H1 (cell line): ENCODE measurements at regions not wholly inside any gene's neighbourhood (a gene's known extent, or its start where the extent isn't known, plus 50 kb on each side); places are given as distances from the start of the nearest gene placed in this dataset.
A peak's percentile ranks its signal among the peaks of the same experiment; 100 is the strongest.

ENCODE experiments used
- CTCF ChIA-PET: fragments of 300-600 bp; sonication (Branson Sonifier 250); formaldehyde crosslinking; loops from one replicate; lab custom pipeline; 2021; ENCODE audit not compliant: partially characterized antibody; lab: Charles Lee
- POLR2A ChIA-PET: fragments of 300-600 bp; sonication (Branson Sonifier 250); formaldehyde crosslinking; loops from one replicate; lab custom pipeline; 2021; ENCODE audit warnings: inconsistent platforms; ENCODE audit not compliant: partially characterized antibody; lab: Charles Lee
- DNase-seq, 2 experiments: peaks; one replicate each; pipeline versions ENCODE4 v3.0.0 to v3.0.0-alpha.2; 2010 to 2022; ENCODE audit warnings: low spot score in 2 of 2, low read depth in 1 of 2, mixed read lengths in 1 of 2
- FAIRE-seq: peaks from 2 replicates; lab custom pipeline; 2011; peaks lifted over from hg19 to GRCh38; lab: Jason Lieb, UNC
- H2AFZ ChIP-seq: 2 replicates; pipeline ENCODE4 v1.8.1; 2012; ENCODE audit warnings: low read length, inconsistent platforms
- H2AK5ac ChIP-seq: 2 replicates; pipeline ENCODE4 v1.6.1; 2013; ENCODE audit warnings: low read depth, low read length
- H2BK120ac ChIP-seq: replicated peaks from 2 replicates; pipeline ENCODE3; 2013; ENCODE audit warnings: low read depth, low read length, inconsistent platforms
- H2BK12ac ChIP-seq: 2 replicates; pipeline ENCODE4 v1.6.1; 2013; ENCODE audit warnings: low read depth, low read length
- H2BK15ac ChIP-seq: 2 replicates; pipeline ENCODE4 v1.6.1; 2013; ENCODE audit warnings: low read length
- H2BK20ac ChIP-seq: 2 replicates; pipeline ENCODE4 v1.6.1; 2013; ENCODE audit warnings: low read length
- H2BK5ac ChIP-seq: 2 replicates; pipeline ENCODE4 v1.6.1; 2013; ENCODE audit warnings: low read depth, low read length
- H3K14ac ChIP-seq: 2 replicates; pipeline ENCODE4 v1.6.1; 2013; ENCODE audit warnings: inconsistent platforms; ENCODE audit not compliant: insufficient read length
- H3K18ac ChIP-seq: 2 replicates; pipeline ENCODE4 v1.6.1; 2013; ENCODE audit warnings: low read length; ENCODE audit errors: extremely low read depth
- H3K23ac ChIP-seq: 2 replicates; pipeline ENCODE4 v1.6.1; 2013; ENCODE audit warnings: inconsistent platforms; ENCODE audit not compliant: insufficient read length
- H3K23me2 ChIP-seq: 2 replicates; pipeline ENCODE4 v1.6.1; 2013; ENCODE audit warnings: low read depth, low read length
- H3K27ac ChIP-seq: 2 replicates; pipeline ENCODE4 v1.6.1; 2011; ENCODE audit warnings: low read depth, low read length, inconsistent platforms
- H3K27me3 ChIP-seq, 4 experiments: replicated peaks in 1 of 4; 1 replicate in 1 of 4; 2 replicates in 3 of 4; pipeline versions ENCODE4 v1.6.1 to v1.8.1; 2011 to 2013; ENCODE audit warnings: low read length in 3 of 4, mild to moderate bottlenecking in 3 of 4, inconsistent platforms in 2 of 4, mixed read lengths in 2 of 4, moderate library complexity in 1 of 4; ENCODE audit not compliant: control insufficient read depth in 3 of 4, insufficient read depth in 3 of 4; ENCODE audit errors: extremely low read depth in 1 of 4
- H3K36me3 ChIP-seq, 4 experiments: 2 replicates each; pipeline versions ENCODE4 v1.6.1 to v1.8.1; 2011 to 2013; ENCODE audit warnings: mild to moderate bottlenecking in 4 of 4, low read length in 3 of 4, moderate library complexity in 2 of 4, control low read depth in 1 of 4, inconsistent platforms in 1 of 4; ENCODE audit not compliant: insufficient read depth in 4 of 4, control insufficient read depth in 2 of 4
- H3K4ac ChIP-seq: replicated peaks from 2 replicates; pipeline ENCODE3; 2013; ENCODE audit warnings: low read length, low read depth, mixed read lengths, inconsistent platforms; ENCODE audit not compliant: insufficient read length
- H3K4me1 ChIP-seq, 4 experiments: replicated peaks in 1 of 4; 1 replicate in 1 of 4; 2 replicates in 3 of 4; pipeline versions ENCODE4 v1.6.1 to v1.8.1; 2011 to 2013; ENCODE audit warnings: low read length in 3 of 4, inconsistent platforms in 2 of 4, mixed read lengths in 1 of 4; ENCODE audit not compliant: insufficient read depth in 4 of 4, control insufficient read depth in 3 of 4
- H3K4me2 ChIP-seq, 2 experiments: 2 replicates each; pipeline versions ENCODE4 v1.6.1 to v1.8.1; 2011 to 2013; ENCODE audit warnings: low read depth in 2 of 2, low read length in 2 of 2, control low read depth in 1 of 2, inconsistent platforms in 1 of 2, mild to moderate bottlenecking in 1 of 2; ENCODE audit not compliant: insufficient read depth in 1 of 2
- H3K4me3 ChIP-seq, 4 experiments: fragments of 200-600, 300-600 bp in 1 of 4; sonication (generic), shearing (Covaris generic), sonication (Bioruptor Twin) in 1 of 4; 2 replicates each; pipeline versions ENCODE4 v1.5.1 to v1.8.1; 2011 to 2016; ENCODE audit warnings: low read length in 4 of 4, low read depth in 3 of 4, control low read depth in 2 of 4, inconsistent platforms in 2 of 4, mild to moderate bottlenecking in 2 of 4, mixed read lengths in 1 of 4, moderate library complexity in 1 of 4; ENCODE audit not compliant: insufficient read depth in 2 of 4; ENCODE audit errors: extremely low read depth in 1 of 4
- H3K56ac ChIP-seq: replicated peaks from 2 replicates; pipeline ENCODE3; 2013; ENCODE audit warnings: low read depth, mild to moderate bottlenecking, mixed read lengths, low read length, inconsistent platforms; ENCODE audit not compliant: insufficient read length
- H3K79me1 ChIP-seq: 2 replicates; pipeline ENCODE4 v1.6.1; 2013; ENCODE audit warnings: low read depth, low read length, control low read depth
- H3K79me2 ChIP-seq, 2 experiments: 2 replicates each; pipeline versions ENCODE4 v1.6.1 to v1.8.1; 2012 to 2013; ENCODE audit warnings: low read length in 2 of 2, mild to moderate bottlenecking in 2 of 2, inconsistent platforms in 1 of 2; ENCODE audit not compliant: insufficient read depth in 2 of 2, control insufficient read depth in 1 of 2
- H3K9ac ChIP-seq, 4 experiments: replicated peaks in 1 of 4; 1 replicate in 1 of 4; 2 replicates in 3 of 4; pipeline versions ENCODE4 v1.6.1 to v1.8.1; 2011 to 2013; ENCODE audit warnings: low read depth in 3 of 4, low read length in 3 of 4, control low read depth in 2 of 4, mild to moderate bottlenecking in 2 of 4, moderate library complexity in 2 of 4, inconsistent platforms in 1 of 4; ENCODE audit errors: extremely low read depth in 1 of 4
- H3K9me3 ChIP-seq, 2 experiments: 2 replicates each; pipeline versions ENCODE4 v1.6.1 to v1.8.1; 2012 to 2013; ENCODE audit warnings: mild to moderate bottlenecking in 2 of 2, moderate library complexity in 2 of 2, control low read depth in 1 of 2, inconsistent platforms in 1 of 2, low read depth in 1 of 2, low read length in 1 of 2, mixed read lengths in 1 of 2; ENCODE audit not compliant: insufficient read depth in 2 of 2
- H4K20me1 ChIP-seq, 2 experiments: replicated peaks in 1 of 2; 2 replicates each; pipeline versions ENCODE3 to v1.8.1; 2011 to 2013; ENCODE audit warnings: inconsistent platforms in 2 of 2, low read length in 2 of 2, mild to moderate bottlenecking in 1 of 2; ENCODE audit not compliant: insufficient read depth in 2 of 2, control insufficient read depth in 1 of 2
- H4K5ac ChIP-seq: 2 replicates; pipeline ENCODE4 v1.6.1; 2013; ENCODE audit warnings: low read length, low read depth, mixed read lengths, inconsistent platforms; ENCODE audit not compliant: insufficient read length
- H4K8ac ChIP-seq: 2 replicates; pipeline ENCODE4 v1.8.0; 2013; ENCODE audit warnings: mild to moderate bottlenecking, moderate library complexity, low read length, inconsistent platforms; ENCODE audit not compliant: insufficient read depth; ENCODE audit errors: extremely low read depth
- H4K91ac ChIP-seq: replicated peaks from 2 replicates; pipeline ENCODE3; 2013; ENCODE audit warnings: low read length, mixed read lengths, inconsistent platforms; ENCODE audit not compliant: insufficient read length
- BACH1 ChIP-seq: IDR thresholded peaks from 2 replicates; pipeline ENCODE4 v1.6.1; 2012; ENCODE audit warnings: low read length, improper control_type of control experiment
- CHD1 ChIP-seq: IDR thresholded peaks from 2 replicates; pipeline ENCODE4 v1.6.1; 2012; ENCODE audit warnings: low read depth, low read length, improper control_type of control experiment
- CTBP2 ChIP-seq: IDR thresholded peaks from 2 replicates; pipeline ENCODE4 v1.7.0; 2011; ENCODE audit warnings: borderline replicate concordance, mild to moderate bottlenecking, moderate library complexity, mixed read lengths, low read length; ENCODE audit not compliant: insufficient read depth, insufficient read length
- EGR1 ChIP-seq: IDR thresholded peaks from 2 replicates; pipeline ENCODE4 v1.6.1; 2011; ENCODE audit warnings: low read depth, low read length, borderline replicate concordance
- POLR2AphosphoS5 ChIP-seq: IDR thresholded peaks from 2 replicates; pipeline ENCODE4 v1.6.1; 2011; ENCODE audit warnings: low read depth, low read length
- RNF2 ChIP-seq: fragments of 200-900, 300-1000 bp; sonication (generic); IDR thresholded peaks from 2 replicates; pipeline ENCODE4 v1.7.1; 2016; ENCODE audit warnings: borderline replicate concordance, low read depth, mild to moderate bottlenecking, antibody characterized with exemption, low read length; ENCODE audit not compliant: poor library complexity, severe bottlenecking; ENCODE audit errors: missing control alignments
- SIX5 ChIP-seq: IDR thresholded peaks from 2 replicates; pipeline ENCODE4 v1.6.1; 2011; ENCODE audit warnings: mild to moderate bottlenecking, low read depth, low read length
- SP4 ChIP-seq: IDR thresholded peaks from 2 replicates; pipeline ENCODE4 v1.6.1; 2012; ENCODE audit warnings: low read length, inconsistent platforms
- WGBS, 2 experiments: shearing (Covaris generic) in 1 of 2; methylation state at CpG; one replicate each; pipeline versions ENCODE4 v1.1.6 to v1.1.7; 2013 to 2015; ENCODE audit warnings: low lambda C conversion rate in 2 of 2, mixed read lengths in 2 of 2, inconsistent platforms in 1 of 2, low coverage in 1 of 2, missing lambda C conversion rate in 1 of 2; ENCODE audit not compliant: insufficient replicate concordance in 2 of 2, insufficient coverage in 1 of 2, insufficient read length in 1 of 2; ENCODE audit errors: extremely low coverage in 1 of 2, missing lambda C conversion rate in 1 of 2; 5-methylcytosine and 5-hydroxymethylcytosine counted together

- DNase-seq, result no peak
- H4K8ac ChIP-seq, result peak overlapping the region; percentile 4; the same call in 1 of the 2 replicates
- H2BK15ac ChIP-seq, result no peak overlapping the region
- no peak for TF ChIP-seq CTBP2
- TF ChIP-seq BACH1, result no peak
- TF ChIP-seq POLR2AphosphoS5, result no peak
- TF ChIP-seq SP4, result no peak
- no peak for TF ChIP-seq SIX5
- no peak for TF ChIP-seq CHD1
- TF ChIP-seq RNF2, result no peak
- TF ChIP-seq EGR1, result no peak
- TF ChIP-seq, all 59 proteins: peak for 0
- Histone ChIP-seq H3K9ac (no peak overlapping the region), H2AFZ (no peak overlapping the region), H2BK12ac (no peak overlapping the region; the same call in 1 of the 2 replicates), H3K27ac (no peak overlapping the region), H3K23me2 (no peaks in the 10 kb centered on the region), H3K9me3 (no peaks in the 10 kb centered on the region), H3K4me3 (no peak overlapping the region), H3K27me3 (no peaks in the 10 kb centered on the region), H3K23ac (no peak overlapping the region), H3K36me3 (no peaks in the 10 kb centered on the region), H3K56ac (no peak overlapping the region), H2BK120ac (no peak overlapping the region), H3K18ac (no peak overlapping the region), H4K91ac (no peak overlapping the region), H3K14ac (no peak overlapping the region), H4K20me1 (no peaks in the 10 kb centered on the region), H4K5ac (no peak overlapping the region), H3K4me2 (no peak overlapping the region), H3K4me1 (no peaks in the 10 kb centered on the region; a peak in 1 of 7 replicates), H3K79me2 (no peaks in the 10 kb centered on the region), H2BK20ac (no peak overlapping the region), H3K4ac (no peak overlapping the region), H2BK5ac (no peak overlapping the region), H2AK5ac (no peak overlapping the region), H3K79me1 (no peaks in the 10 kb centered on the region)
- WGBS, 2 experiments, result 100% methylated on average over 1 of the region's 1 CpG; no CpG with 5 or more reads in 1 of the 2 experiments
- ChIA-PET CTCF (interaction anchor here (1.0 to 5.4 kb wide), 17 partner anchors 8 to 522 kb away, joined by 3 to 34 read pairs (median 5); partner anchors contain the start of gene GALNT15), POLR2A (interaction anchor here (0.8 kb wide), 1 partner anchor 10 kb away, joined by 3 read pairs; no protein-coding TSS in a partner anchor)
- FAIRE-seq, result no peak
These were observed 176.2 kb upstream of the ANKRD28 start for GRCh38 chr3:15973940-15974339.
